ENCODE measurements at regions not wholly inside any gene's neighbourhood (a gene's known extent, or its start where the extent isn't known, plus 50 kb on each side); places are given as distances from the start of the nearest gene placed in this dataset.

DNA sequence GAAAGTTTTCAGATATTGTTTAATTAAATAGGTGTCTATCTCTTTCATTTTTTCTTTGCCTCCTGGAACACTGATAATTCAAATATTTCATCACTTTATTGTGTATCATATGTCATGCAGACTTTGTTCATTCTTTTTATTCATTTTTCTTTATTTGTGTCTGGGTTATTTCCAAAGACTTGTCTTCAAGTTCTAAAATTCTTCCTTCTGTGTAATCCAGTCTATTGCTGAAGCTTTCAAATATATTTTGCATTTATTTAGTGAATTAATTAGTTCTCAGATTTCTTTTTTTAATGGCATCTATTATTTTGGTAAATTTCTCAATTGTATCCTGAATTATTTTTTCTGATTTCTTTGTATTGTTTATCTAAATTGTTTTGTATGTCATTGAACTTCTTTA lies 70.1 kb downstream of the ZNF330 start:
- no peaks in the 10 kb centered on the region for H3K4me1 ChIP-seq (ENCODE audit: low read depth)

DNA sequence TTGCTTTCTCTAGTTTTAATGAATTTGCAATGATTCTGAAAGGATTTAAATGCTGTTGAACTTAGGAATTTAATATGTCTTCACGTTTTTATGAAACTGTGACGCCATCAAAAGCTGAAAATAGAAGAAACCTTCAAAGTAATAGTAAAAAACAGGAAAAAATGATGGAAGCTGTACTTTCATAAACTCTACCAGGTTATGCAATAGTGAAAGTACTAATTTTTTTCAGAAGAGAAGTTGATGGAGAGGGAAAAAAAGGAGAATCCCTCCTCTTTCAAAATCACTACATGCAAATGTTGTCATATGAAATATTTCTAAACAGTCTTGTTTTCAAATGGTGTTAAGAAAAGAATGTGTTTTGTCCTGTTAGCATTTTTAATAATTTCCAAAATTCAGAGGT lies 73.6 kb downstream of the ZNF330 start:
- ATAC-seq (no peak), DNase-seq (no peak)
- H3K4me3 ChIP-seq: no peak overlapping the region
- no peaks in the 10 kb centered on the region for H3K9me3 ChIP-seq
- no peaks in the 10 kb centered on the region for H3K36me3 ChIP-seq (ENCODE audit: low read depth)
- intact Hi-C loops (cut with DNase I, micrococcal nuclease): no loop called here
- H3K4me1 ChIP-seq (ENCODE audit: low read depth): no peaks in the 10 kb centered on the region
- TF ChIP-seq, protein P1, sequence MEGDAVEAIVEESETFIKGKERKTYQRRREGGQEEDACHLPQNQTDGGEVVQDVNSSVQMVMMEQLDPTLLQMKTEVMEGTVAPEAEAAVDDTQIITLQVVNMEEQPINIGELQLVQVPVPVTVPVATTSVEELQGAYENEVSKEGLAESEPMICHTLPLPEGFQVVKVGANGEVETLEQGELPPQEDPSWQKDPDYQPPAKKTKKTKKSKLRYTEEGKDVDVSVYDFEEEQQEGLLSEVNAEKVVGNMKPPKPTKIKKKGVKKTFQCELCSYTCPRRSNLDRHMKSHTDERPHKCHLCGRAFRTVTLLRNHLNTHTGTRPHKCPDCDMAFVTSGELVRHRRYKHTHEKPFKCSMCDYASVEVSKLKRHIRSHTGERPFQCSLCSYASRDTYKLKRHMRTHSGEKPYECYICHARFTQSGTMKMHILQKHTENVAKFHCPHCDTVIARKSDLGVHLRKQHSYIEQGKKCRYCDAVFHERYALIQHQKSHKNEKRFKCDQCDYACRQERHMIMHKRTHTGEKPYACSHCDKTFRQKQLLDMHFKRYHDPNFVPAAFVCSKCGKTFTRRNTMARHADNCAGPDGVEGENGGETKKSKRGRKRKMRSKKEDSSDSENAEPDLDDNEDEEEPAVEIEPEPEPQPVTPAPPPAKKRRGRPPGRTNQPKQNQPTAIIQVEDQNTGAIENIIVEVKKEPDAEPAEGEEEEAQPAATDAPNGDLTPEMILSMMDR (IDR thresholded peaks at IDR 0.05): no peak

More for the DNA sequence above, 70.1 kb downstream of the ZNF330 start:
- intact Hi-C loops (cut with DNase I, micrococcal nuclease): no loop called here
- DNase-seq (no peak), ATAC-seq (no peak)
- H3K9me3 ChIP-seq: no peaks in the 10 kb centered on the region
- H3K4me3 ChIP-seq: no peak overlapping the region
- H3K36me3 ChIP-seq (ENCODE audit: low read depth): no peaks in the 10 kb centered on the region
- TF ChIP-seq, protein P1 (IDR thresholded peaks at IDR 0.05): no peak

DNA sequence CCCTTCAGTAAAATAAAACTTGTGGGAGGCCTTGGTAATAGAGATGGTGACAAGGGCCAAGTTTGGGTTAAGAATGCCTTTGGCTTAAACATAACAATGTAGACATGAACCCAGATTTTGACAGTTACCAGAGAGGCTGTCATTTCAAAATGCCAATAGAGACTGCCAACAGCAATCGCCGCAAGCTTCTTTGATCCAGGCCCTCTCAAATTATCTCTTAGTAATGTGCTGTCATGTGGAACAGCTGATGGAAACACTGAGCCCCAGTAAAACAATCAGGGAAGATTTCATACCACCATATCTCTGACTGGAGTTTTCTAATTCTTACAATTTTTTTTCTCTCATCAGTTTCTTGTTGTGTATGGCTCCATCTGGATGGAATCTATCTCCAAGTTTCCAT lies 80.5 kb downstream of the ZNF330 start:
- no peak overlapping the region for H3K4me3 ChIP-seq
- no peaks in the 10 kb centered on the region for H3K36me3 ChIP-seq (ENCODE audit: low read depth)
- intact Hi-C loops (cut with DNase I, micrococcal nuclease): no loop called here
- ATAC-seq (no peak), DNase-seq (no peak)
- TF ChIP-seq, protein P1 (IDR thresholded peaks at IDR 0.05): no peak
- H3K9me3 ChIP-seq: no peaks in the 10 kb centered on the region
- H3K4me1 ChIP-seq (ENCODE audit: low read depth): no peaks in the 10 kb centered on the region

DNA sequence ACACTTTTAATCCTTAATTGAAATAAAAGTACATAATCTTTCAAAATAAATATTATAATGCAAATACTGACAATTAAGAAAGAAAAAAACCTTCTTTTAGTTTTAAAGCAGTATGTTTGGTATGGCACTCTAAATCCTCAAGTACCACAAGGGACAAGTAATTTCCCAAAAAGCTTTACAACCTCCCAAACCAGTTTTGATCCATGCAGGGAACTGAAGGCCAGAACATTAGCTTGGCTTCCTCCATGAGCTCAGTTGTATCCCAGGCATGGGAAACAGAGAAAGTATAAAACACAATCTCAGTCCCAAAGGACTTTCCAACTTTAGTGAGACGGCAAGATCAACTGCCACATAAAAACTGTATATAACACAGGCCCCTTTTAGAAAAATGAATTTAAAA lies 82.2 kb downstream of the ZNF330 start:
- no peak for ATAC-seq

DNA sequence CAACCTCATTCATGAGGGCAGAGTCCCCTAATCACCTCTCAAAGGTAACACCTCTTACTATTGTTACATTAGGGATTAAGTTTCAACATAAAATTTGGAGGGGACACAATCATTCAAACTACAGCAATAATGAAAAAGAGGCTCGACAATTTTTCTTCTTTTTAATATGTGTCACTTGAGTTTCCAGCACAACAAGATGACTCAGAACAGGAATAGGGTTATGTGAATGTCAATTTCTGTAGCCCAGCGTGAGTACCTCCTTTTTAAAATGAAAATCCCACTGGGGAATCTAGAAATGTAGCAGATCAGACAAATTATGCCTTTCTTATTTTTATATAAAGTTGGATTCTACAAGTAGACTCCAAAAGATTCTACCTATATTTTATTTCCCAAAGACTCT lies 83.7 kb downstream of the ZNF330 start:
- Histone ChIP-seq H3K4me3 (no peak overlapping the region), H3K9me3 (no peaks in the 10 kb centered on the region), H3K36me3 (ENCODE audit: low read depth) (no peaks in the 10 kb centered on the region), H3K4me1 (ENCODE audit: low read depth) (no peaks in the 10 kb centered on the region)
- ATAC-seq: no peak
- DNase-seq: no peak
- TF ChIP-seq, protein P1 (IDR thresholded peaks at IDR 0.05): no peak
- intact Hi-C loops (cut with DNase I, micrococcal nuclease): no loop called here

More for the DNA sequence above, 82.2 kb downstream of the ZNF330 start:
- H3K4me3 ChIP-seq: no peak overlapping the region
- intact Hi-C loops (cut with DNase I, micrococcal nuclease): no loop called here
- H3K36me3 ChIP-seq (ENCODE audit: low read depth): no peaks in the 10 kb centered on the region
- H3K9me3 ChIP-seq: no peaks in the 10 kb centered on the region
- TF ChIP-seq, protein P1 (IDR thresholded peaks at IDR 0.05): no peak
- no peaks in the 10 kb centered on the region for H3K4me1 ChIP-seq (ENCODE audit: low read depth)
- no peak for DNase-seq

DNA sequence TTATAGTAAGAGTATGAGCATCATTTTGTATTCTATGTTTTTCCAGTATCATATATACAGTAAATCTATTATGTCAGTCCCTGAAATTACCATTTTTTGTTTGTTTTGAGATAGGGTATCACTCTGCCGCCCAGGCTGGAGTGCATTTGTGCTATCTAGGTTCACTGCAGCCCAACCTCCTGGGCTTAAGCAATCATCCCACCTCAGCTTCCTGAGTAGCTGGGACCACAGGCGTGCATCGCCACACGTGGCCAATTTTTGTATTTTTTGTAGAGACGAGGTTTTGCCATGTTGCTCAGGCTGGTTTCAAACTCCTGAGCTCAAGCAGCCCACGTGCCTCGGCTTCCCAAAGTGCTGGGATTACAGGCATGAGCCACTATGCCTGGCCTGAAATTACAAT lies 85.6 kb downstream of the ZNF330 start:
- no peaks in the 10 kb centered on the region for H3K36me3 ChIP-seq (ENCODE audit: low read depth)
- ATAC-seq (no peak), DNase-seq (no peak)
- intact Hi-C loops (cut with DNase I, micrococcal nuclease): no loop called here
- no peak overlapping the region for H3K4me3 ChIP-seq
- TF ChIP-seq, protein P1 (IDR thresholded peaks at IDR 0.05): no peak
- no peaks in the 10 kb centered on the region for H3K9me3 ChIP-seq
- no peaks in the 10 kb centered on the region for H3K4me1 ChIP-seq (ENCODE audit: low read depth)
